Activated T-cell treated with anti-CD3 and anti-CD28 coated beads, Interleukin-2, amount 50 U/mL, for 24 hours (primary cell): ENCODE measurements at regions not wholly inside any gene's neighbourhood (a gene's known extent, or its start where the extent isn't known, plus 50 kb on each side); places are given as distances from the start of the nearest gene placed in this dataset.

Source experiments
- DNase-seq: peaks from one replicate; pipeline ENCODE4 v3.0.0-alpha.2; 2020
- H3K27ac Mint-ChIP-seq: 2 replicates; pipeline ENCODE4 v1.8.0; 2020; ENCODE audit warnings: mild to moderate bottlenecking, mixed read lengths
- H3K27me3 Mint-ChIP-seq: 2 replicates; pipeline ENCODE4 v1.8.0; 2020; ENCODE audit warnings: mixed read lengths
- H3K36me3 Mint-ChIP-seq: 2 replicates; pipeline ENCODE4 v1.8.0; 2020; ENCODE audit warnings: low read depth, mixed read lengths
- H3K4me1 Mint-ChIP-seq: 2 replicates; pipeline ENCODE4 v1.8.0; 2020; ENCODE audit warnings: low read depth, mixed read lengths
- H3K4me3 Mint-ChIP-seq: 2 replicates; pipeline ENCODE4 v1.8.0; 2020; ENCODE audit warnings: mild to moderate bottlenecking, moderate library complexity, mixed read lengths
- H3K9me3 Mint-ChIP-seq: 2 replicates; pipeline ENCODE4 v1.8.0; 2020; ENCODE audit warnings: mixed read lengths

DNA sequence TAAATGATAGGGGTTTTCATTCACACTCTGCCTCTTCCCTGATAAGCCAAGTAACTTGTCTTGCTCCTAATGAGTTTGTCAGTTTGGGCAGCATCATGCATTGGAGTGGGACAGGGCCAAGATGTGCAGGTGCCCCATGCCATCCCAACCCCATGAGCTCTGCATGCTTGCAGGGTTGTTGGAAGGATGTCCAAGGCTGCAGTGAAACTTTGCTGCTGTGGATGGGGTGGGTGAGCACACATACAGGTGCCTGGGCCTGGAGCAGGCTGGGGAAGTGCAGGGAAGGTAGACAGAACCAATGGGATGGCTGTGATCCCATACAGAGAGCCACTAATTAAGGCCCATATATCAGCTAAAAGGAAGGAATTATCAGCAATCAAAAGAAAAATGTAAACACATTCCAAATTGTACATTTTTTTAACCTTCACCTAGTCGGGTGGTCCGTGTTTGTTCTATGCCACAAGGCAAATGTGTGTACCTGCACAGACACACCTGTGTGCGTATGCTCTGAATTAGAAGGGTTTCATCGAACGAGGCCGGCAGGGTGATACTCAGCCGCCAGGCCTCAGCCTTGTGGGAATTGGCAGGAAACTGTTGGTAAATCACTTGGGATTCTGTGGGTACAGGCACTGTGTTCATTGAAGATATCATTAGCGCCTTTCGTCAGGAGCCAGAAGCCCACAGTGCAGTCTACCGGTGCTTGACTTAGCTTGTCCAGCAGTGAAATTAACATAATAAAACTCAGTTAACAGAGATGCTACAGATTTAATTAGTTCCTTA lies 342.9 kb downstream of the MYCN start:
- DNase-seq, result no peak
- H3K27me3 Mint-ChIP-seq, result no peaks in the 10 kb centered on the region
- no peaks in the 10 kb centered on the region for H3K9me3 Mint-ChIP-seq
- H3K4me3 Mint-ChIP-seq, result no peak overlapping the region
- no peaks in the 10 kb centered on the region for H3K4me1 Mint-ChIP-seq
- H3K36me3 Mint-ChIP-seq, result no peaks in the 10 kb centered on the region
- no peak overlapping the region for H3K27ac Mint-ChIP-seq

DNA sequence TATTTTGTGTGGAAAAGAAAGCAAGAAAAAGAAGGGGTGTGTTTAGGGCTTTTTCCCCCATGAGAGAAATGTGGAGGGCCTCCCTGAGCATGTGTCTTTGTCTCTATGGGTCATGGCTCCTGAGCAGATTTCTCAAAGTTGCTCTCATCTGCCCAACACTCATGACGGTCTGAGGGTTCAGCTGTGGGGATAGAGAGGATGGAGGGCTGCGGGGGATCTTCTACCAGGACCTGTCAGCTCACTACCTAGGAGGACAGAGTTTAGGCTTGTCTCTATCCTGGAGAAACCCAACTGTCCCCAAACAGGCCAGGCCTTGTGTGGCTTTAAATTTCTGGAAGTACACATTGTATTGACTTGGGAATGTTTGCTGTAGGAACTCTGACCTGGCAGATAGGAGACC lies 342.2 kb downstream of the MYCN start:
- no peaks in the 10 kb centered on the region for H3K36me3 Mint-ChIP-seq

DNA sequence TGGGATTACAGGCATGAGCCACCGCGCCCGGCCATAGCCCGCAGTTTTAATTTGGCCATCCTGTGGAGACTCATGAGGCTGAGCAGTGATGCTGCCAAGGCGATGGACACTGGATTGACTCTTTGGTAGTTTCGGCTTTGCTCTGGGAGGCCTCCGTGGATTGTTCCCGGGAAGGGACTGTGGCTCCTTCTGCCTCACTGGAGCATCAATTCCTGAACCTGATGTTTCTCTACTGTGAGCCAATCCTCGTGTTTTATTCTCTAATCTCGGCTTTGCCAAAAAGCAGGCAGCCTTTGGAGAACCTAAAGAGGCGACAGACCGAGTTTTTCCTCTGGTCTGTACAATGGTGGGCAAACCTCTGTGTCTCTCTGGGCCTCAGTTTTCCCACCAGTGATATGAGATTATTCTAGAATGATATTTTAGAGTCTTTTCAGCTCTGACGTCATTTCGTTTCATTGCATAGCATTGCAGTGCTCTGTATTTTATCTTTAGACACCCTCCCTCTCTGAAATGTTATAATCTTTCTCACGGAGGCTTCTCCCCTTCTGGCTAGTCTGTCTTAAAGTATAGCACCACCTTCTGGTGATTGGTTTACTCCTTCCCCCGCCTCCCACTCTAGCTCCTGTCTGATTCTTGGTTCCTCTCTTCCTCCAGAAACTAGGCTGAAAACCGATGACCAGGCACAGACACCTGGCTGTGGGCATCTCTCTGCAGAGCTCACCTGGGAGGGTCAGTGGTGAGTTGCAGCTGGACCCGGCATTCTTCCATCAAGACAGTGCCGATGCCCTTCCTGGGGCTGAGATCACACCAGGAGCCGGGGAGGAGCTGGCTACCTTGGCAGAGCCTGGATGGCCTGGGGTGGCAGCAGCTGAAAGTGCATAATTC lies 341.3 kb downstream of the MYCN start:
- H3K27ac Mint-ChIP-seq, result no peak overlapping the region
- no peak overlapping the region for H3K4me3 Mint-ChIP-seq
- no peaks in the 10 kb centered on the region for H3K9me3 Mint-ChIP-seq
- H3K27me3 Mint-ChIP-seq, result no peaks in the 10 kb centered on the region
- H3K4me1 Mint-ChIP-seq, result no peaks in the 10 kb centered on the region
- no peaks in the 10 kb centered on the region for H3K36me3 Mint-ChIP-seq
- no peak for DNase-seq

More for the DNA sequence above, 342.2 kb downstream of the MYCN start:
- Mint-ChIP-seq H3K27me3 (no peaks in the 10 kb centered on the region), H3K4me3 (no peak overlapping the region), H3K9me3 (no peaks in the 10 kb centered on the region), H3K27ac (no peak overlapping the region), H3K4me1 (no peaks in the 10 kb centered on the region)
- no peak for DNase-seq

DNA sequence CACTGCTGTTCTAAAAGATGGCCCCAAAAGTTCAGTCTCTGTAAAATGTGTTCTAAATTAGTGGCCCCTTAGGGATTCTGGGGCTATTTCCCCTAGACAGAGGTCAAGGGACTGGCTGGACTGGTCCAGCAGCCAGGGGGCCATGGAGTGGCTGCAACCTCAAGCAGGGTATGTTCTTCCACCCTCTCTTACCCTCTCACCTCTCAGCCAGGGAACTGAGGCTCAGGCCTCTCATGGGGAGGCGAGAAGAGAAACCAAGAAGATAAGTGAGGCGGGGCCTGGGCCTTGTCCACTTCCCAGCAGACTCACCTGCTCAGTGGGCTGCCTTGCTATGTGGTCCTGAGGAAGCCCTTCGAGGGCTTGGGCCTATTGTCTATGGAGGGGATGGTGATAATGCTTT lies 339.7 kb downstream of the MYCN start:
- no peaks in the 10 kb centered on the region for H3K36me3 Mint-ChIP-seq
- H3K27me3 Mint-ChIP-seq, result no peaks in the 10 kb centered on the region
- no peak overlapping the region for H3K4me3 Mint-ChIP-seq
- H3K4me1 Mint-ChIP-seq, result no peaks in the 10 kb centered on the region
- no peak for DNase-seq
- no peak overlapping the region for H3K27ac Mint-ChIP-seq
- H3K9me3 Mint-ChIP-seq, result no peaks in the 10 kb centered on the region

DNA sequence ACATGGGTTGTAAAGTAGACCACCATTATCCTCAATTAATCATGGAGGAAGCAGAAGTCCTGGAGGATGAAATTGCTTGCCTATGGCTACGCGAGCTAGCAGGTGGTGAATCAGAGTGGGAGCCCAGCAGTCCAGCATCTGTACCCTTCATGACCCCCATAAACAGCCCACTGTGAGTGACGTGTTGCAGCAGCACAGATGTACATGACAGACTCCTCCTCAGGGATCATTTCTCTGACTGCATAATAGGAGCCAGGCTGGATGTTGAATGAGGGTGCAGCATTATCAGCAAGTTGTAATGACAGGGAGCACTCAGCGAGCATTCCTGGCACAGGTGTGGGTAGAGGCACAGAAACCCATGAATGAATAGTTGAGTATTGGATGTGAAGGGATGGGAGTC lies 339.3 kb downstream of the MYCN start:
- no peaks in the 10 kb centered on the region for H3K27me3 Mint-ChIP-seq
- no peak for DNase-seq
- H3K4me1 Mint-ChIP-seq, result no peaks in the 10 kb centered on the region
- no peaks in the 10 kb centered on the region for H3K36me3 Mint-ChIP-seq
- H3K4me3 Mint-ChIP-seq, result no peak overlapping the region
- H3K9me3 Mint-ChIP-seq, result no peaks in the 10 kb centered on the region
- no peak overlapping the region for H3K27ac Mint-ChIP-seq

DNA sequence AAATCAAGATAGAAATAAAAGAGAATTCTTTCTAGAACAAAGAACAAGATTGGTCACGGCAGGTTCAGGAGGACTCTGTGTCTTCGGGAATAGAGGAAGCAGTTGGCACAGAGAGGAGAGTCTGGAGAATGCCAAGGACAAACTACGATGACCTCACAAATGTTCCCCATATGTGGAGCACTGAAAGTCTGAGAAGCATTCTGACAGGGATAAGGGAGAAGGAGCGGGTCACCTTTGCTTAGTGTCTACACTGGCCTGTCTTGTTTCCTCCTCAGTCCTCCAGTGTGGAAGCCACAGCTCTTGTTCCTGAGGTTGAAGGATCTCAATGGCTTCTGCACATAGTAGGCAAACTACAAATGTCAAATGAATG lies 338.8 kb downstream of the MYCN start:
- Mint-ChIP-seq H3K4me1 (no peaks in the 10 kb centered on the region), H3K27ac (no peak overlapping the region), H3K4me3 (no peak overlapping the region), H3K9me3 (no peaks in the 10 kb centered on the region), H3K27me3 (no peaks in the 10 kb centered on the region), H3K36me3 (no peaks in the 10 kb centered on the region)
- no peak for DNase-seq

DNA sequence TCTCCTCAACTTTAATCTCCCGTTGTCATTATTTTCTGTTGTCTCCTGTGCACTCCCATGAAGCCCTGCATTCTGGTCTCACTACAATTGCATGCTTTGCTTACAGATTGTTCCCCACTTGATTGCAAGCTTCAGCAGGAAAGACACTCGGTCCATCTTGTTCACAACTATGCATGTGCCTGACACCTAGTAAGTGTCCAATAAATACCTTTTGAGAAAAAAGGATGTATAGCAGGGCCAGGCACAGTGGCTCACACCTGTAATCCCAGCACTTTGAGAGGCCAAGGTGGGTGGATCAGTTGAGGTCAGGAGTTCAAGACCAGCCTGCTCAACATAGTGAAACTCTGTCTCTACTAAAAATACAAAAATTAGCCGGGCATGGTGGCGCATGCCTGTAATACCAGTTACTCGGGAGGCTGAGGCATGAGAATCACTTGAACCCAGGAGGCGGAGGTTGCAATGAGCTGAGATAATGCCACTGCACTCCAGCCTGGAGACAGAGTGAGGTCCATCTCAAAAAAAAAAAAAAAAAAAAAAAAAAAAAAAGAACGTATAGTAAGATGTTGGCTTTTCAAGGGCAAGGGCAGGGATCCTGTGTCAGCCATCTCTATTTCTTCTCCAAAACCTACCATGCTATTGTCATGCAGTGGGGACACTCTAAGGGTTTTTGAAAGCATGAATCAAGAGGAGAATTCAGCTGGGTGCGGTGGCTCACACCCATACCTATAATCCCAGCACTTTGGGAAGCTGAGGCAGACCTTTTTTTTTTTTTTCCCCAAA lies 338.3 kb downstream of the MYCN start:
- H3K4me1 Mint-ChIP-seq, result no peaks in the 10 kb centered on the region
- H3K9me3 Mint-ChIP-seq, result no peaks in the 10 kb centered on the region
- DNase-seq, result no peak
- H3K27me3 Mint-ChIP-seq, result no peaks in the 10 kb centered on the region
- no peak overlapping the region for H3K4me3 Mint-ChIP-seq
- no peak overlapping the region for H3K27ac Mint-ChIP-seq
- no peaks in the 10 kb centered on the region for H3K36me3 Mint-ChIP-seq

DNA sequence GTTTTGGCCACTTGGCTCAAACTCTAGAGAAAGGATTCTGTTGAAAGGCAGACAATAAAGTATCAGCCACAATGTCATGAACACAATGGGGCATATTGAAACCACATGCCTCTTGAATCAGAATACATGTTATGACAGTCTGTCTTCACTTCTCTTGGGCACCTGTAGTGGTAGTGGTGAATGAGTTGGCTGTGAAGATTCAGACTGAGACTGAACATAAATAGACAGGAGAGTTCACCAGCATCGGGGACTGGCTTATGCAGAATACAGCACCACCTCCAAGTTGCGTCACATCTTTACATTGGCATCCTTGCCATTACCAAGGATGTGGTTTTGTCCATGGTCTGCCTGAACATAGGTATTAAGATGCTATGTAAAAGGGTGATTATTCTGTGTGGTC lies 336.8 kb downstream of the MYCN start:
- Mint-ChIP-seq H3K4me3 (no peak overlapping the region), H3K27me3 (no peaks in the 10 kb centered on the region), H3K36me3 (no peaks in the 10 kb centered on the region), H3K27ac (no peak overlapping the region), H3K4me1 (no peaks in the 10 kb centered on the region), H3K9me3 (no peaks in the 10 kb centered on the region)
- no peak for DNase-seq

DNA sequence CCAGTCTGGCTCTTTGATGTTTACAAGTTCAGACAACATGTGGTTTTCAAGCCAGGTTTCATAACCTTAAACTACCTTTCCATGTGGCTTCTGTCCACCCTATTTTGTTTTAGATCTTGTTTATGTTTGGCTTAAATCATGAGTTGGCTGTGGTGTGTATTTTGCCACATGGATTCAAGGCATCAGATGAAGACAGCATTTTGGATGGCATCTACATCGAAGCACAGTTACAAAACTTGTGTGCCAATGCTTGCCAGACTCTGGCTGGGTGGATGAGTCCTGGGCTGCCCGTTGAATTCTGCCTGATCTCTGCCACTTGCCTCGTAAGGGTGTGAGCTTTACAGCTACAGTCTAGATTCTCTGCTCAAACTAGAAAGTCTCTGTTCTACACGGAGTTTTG lies 335.3 kb downstream of the MYCN start:
- Mint-ChIP-seq H3K27ac (no peak overlapping the region), H3K36me3 (no peaks in the 10 kb centered on the region), H3K9me3 (no peaks in the 10 kb centered on the region), H3K4me3 (no peak overlapping the region), H3K27me3 (no peaks in the 10 kb centered on the region), H3K4me1 (no peaks in the 10 kb centered on the region)
- DNase-seq, result no peak

DNA sequence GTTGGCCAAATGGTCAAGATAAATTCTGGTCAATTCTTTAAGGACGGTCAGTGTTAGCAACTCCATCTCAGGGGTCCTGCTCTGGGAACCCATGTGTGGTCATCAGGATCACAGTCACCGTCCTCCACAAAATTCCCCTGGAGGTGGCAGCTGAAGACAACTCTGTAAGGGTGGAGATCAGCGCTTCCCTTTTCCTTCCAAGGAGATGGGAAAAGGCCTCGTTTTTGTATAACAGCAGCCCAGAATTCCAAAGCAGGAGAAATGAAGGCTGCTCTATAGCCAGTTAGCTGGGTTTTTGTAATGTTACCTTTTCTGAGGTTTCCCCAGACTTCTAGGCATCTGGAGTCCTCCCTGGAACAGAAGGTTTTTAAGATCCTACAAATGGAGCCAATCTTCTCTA lies 334.8 kb downstream of the MYCN start:
- DNase-seq, result no peak
- H3K27ac Mint-ChIP-seq, result no peak overlapping the region
- no peaks in the 10 kb centered on the region for H3K36me3 Mint-ChIP-seq
- H3K4me1 Mint-ChIP-seq, result no peaks in the 10 kb centered on the region
- no peaks in the 10 kb centered on the region for H3K27me3 Mint-ChIP-seq
- no peaks in the 10 kb centered on the region for H3K9me3 Mint-ChIP-seq
- no peak overlapping the region for H3K4me3 Mint-ChIP-seq

DNA sequence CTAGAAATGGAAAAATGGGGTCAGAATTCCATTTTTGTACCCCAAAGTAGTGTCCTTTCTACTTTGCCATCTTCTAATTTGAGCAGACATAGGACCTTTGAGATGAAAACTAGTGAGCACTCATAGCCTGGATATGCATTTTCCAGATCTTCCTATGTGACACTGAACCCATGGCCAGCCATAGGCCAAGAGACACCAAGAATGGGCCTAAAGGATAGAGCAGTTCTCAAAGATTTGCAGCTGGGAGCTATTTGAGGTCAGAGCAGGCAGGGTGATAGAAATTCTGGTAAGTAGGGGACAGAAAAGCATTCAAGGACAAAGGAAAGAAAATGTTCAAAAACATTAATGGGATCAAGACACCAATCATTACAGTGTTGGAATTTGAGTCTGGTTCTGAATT lies 332.8 kb downstream of the MYCN start:
- no peaks in the 10 kb centered on the region for H3K9me3 Mint-ChIP-seq
- no peaks in the 10 kb centered on the region for H3K27me3 Mint-ChIP-seq
- H3K4me3 Mint-ChIP-seq, result no peak overlapping the region
- no peaks in the 10 kb centered on the region for H3K36me3 Mint-ChIP-seq
- no peaks in the 10 kb centered on the region for H3K4me1 Mint-ChIP-seq
- DNase-seq, result no peak
- H3K27ac Mint-ChIP-seq, result no peak overlapping the region

DNA sequence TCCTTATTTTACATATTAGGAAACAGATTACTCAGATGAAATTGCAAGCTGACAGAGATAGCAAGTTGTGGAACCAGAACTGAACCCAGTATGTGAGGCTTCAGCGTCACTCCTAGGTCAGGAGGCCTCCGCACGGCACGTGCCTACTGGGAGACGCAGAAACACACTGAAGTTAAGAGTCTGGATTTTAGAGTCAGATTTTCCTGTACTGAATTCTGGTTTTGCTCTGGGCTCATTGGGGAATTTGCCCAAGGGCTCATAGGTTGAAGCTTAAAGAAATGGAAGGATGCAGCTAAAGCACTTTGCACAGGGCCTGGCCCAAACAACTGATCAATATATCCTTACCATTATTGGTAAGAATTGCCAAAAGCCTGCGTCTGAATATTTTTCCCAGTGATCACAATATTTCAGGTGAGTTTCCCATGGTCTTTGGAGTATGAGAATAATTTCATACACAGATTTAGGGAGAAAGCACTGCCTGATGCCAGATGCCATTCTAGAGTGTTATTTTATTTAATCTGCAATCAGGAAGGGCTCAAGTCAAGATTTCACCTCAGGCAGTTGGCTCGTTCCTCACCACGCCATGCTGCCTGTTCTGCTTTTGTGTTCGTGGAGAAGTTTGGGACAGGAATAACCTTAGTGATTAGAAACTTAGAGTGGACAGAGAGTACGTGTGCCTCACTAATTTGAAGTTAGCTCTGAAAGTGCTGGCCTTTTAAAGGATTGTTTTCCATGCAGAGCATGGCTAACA lies 331.9 kb downstream of the MYCN start:
- H3K9me3 Mint-ChIP-seq, result no peaks in the 10 kb centered on the region
- no peak for DNase-seq
- no peaks in the 10 kb centered on the region for H3K4me1 Mint-ChIP-seq
- no peak overlapping the region for H3K27ac Mint-ChIP-seq
- H3K36me3 Mint-ChIP-seq, result no peaks in the 10 kb centered on the region
- no peak overlapping the region for H3K4me3 Mint-ChIP-seq
- H3K27me3 Mint-ChIP-seq, result no peaks in the 10 kb centered on the region

DNA sequence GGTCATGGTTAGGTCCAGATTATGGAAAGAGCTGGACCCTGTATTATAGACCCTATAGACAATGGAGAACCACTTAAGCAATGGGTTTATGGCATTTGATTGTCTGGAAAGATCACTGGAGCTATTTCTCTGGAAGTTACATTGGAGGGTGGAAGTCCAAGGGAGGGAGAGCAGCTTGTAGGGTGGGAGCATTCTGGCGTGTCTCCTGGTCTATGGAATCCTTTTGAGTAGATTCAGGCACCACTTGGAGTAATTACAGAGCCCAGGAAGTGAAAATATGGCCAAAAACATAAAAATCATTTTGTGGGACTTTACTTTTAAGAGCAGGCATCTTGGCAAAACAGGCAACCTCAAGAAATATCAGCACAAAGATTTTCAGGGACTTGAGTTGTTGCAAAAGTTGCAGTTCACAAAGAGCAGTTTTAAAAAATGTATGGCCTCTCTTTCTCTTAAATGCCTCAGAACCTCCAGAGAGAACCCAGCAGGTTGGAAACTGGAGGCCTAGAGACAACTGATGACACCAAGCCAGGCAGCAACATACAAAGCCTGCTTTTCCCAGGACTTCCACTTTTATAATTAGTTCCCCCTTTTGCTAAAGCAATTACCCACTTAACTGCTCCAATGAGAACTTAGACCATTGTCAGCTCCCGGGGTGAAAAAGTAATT lies 331.0 kb downstream of the MYCN start:
- no peak for DNase-seq
- Mint-ChIP-seq H3K4me1 (no peaks in the 10 kb centered on the region), H3K36me3 (no peaks in the 10 kb centered on the region), H3K4me3 (no peak overlapping the region), H3K9me3 (peaks cover 2% of the 10 kb centered on the region), H3K27me3 (no peaks in the 10 kb centered on the region), H3K27ac (no peak overlapping the region)

DNA sequence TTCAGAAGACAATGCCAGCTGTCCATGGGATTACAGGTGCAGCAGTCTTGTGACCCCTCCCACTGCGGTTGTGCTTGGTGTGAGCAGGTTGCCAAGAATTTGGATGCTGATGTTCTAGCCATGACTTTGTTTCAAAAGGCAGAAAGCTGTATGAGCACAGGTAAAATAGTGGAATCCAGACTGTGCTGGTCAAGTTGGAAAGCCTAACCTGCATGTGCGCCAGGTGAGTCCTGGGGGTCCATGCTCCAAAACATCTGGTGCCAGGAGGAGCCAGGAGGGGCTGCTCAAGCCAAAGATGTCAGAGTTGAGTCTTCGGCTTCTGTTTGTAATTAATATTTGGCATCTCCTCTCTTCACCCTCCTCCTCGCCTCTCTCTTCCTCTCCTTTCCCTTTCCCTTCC lies 330.1 kb downstream of the MYCN start:
- Mint-ChIP-seq H3K36me3 (no peaks in the 10 kb centered on the region), H3K4me1 (no peaks in the 10 kb centered on the region), H3K4me3 (no peak overlapping the region), H3K9me3 (peaks cover 2% of the 10 kb centered on the region), H3K27ac (no peak overlapping the region), H3K27me3 (no peaks in the 10 kb centered on the region)
- no peak for DNase-seq
